IMR-90 (cell line): ENCODE measurements at regions not wholly inside any gene's neighbourhood (a gene's known extent, or its start where the extent isn't known, plus 50 kb on each side); places are given as distances from the start of the nearest gene placed in this dataset.

Experiments used
- BHLHE40 ChIP-seq: fragments of 150-350 bp; IDR thresholded peaks from 2 replicates; pipeline ENCODE4 v1.6.1; 2016; ENCODE audit warnings: mild to moderate bottlenecking, low read depth, low read length
- CEBPB ChIP-seq: IDR thresholded peaks from 2 replicates; pipeline ENCODE4 v1.6.1; 2012; ENCODE audit warnings: low read depth, low read length, improper control_type of control experiment
- CHD1 ChIP-seq: IDR thresholded peaks from 2 replicates; pipeline ENCODE4 v1.6.1; 2012; ENCODE audit warnings: low read depth, low read length, improper control_type of control experiment
- CTCF ChIP-seq: conservative IDR thresholded peaks from 2 replicates; pipeline ENCODE4 v1.5.1; 2012; ENCODE audit warnings: mild to moderate bottlenecking, low read depth, low read length, improper control_type of control experiment
- ELK1 ChIP-seq: fragments of 150-350 bp; IDR thresholded peaks from 2 replicates; pipeline ENCODE4 v1.6.1; 2016; ENCODE audit warnings: low read depth, mild to moderate bottlenecking, low read length, moderate library complexity, borderline replicate concordance
- FOS ChIP-seq: fragments of 150-350 bp; IDR thresholded peaks from 2 replicates; pipeline ENCODE4 v1.6.1; 2016; ENCODE audit warnings: low read depth, low read length
- MAZ ChIP-seq: IDR thresholded peaks from 2 replicates; pipeline ENCODE4 v1.6.1; 2012; ENCODE audit warnings: low read depth, mild to moderate bottlenecking, low read length, improper control_type of control experiment, moderate library complexity, borderline replicate concordance
- MXI1 ChIP-seq: IDR thresholded peaks from 2 replicates; pipeline ENCODE4 v1.6.1; 2012; ENCODE audit warnings: low read depth, mild to moderate bottlenecking, low read length, moderate library complexity, borderline replicate concordance
- NFE2L2 ChIP-seq: fragments of 150-350 bp; IDR thresholded peaks from 2 replicates; pipeline ENCODE4 v1.6.1; 2016; ENCODE audit warnings: low read depth, mild to moderate bottlenecking, low read length
- POLR2A ChIP-seq: IDR thresholded peaks from 2 replicates; pipeline ENCODE4 v1.6.1; 2012; ENCODE audit warnings: mild to moderate bottlenecking, low read depth, low read length
- RCOR1 ChIP-seq: IDR thresholded peaks from 2 replicates; pipeline ENCODE4 v1.6.1; 2012; ENCODE audit warnings: mild to moderate bottlenecking, low read length, improper control_type of control experiment; ENCODE audit not compliant: insufficient replicate concordance
- RFX5 ChIP-seq: IDR thresholded peaks from 2 replicates; pipeline ENCODE4 v1.8.0; 2012; ENCODE audit warnings: low read depth, mild to moderate bottlenecking, low read length, moderate library complexity
- SMC3 ChIP-seq: fragments of 150-350 bp; IDR thresholded peaks from 2 replicates; pipeline ENCODE4 v1.6.1; 2016; ENCODE audit warnings: low read depth, mild to moderate bottlenecking, antibody characterized with exemption, low read length, moderate library complexity
- USF2 ChIP-seq: fragments of 150-350 bp; IDR thresholded peaks from 2 replicates; pipeline ENCODE4 v1.6.1; 2017; ENCODE audit warnings: mild to moderate bottlenecking, antibody characterized with exemption, low read length, low read depth

- TF ChIP-seq CTCF (no peak), CHD1 (no peak), NFE2L2 (no peak), MXI1 (no peak), CEBPB (no peak), POLR2A (no peak), BHLHE40 (no peak), SMC3 (no peak), RFX5 (no peak), RCOR1 (no peak), MAZ (no peak), USF2 (no peak), ELK1 (no peak), FOS (no peak)
Observed at GRCh38 chr1:99527545-99527944, 118.4 kb upstream of the PALMD start.
